ACHN (cell line): ENCODE measurements at regions not wholly inside any gene's neighbourhood (a gene's known extent, or its start where the extent isn't known, plus 50 kb on each side); places are given as distances from the start of the nearest gene placed in this dataset.
"Not testable (repeated sequence)": the region's sequence is repeated elsewhere in the genome, so short reads cannot be mapped to it uniquely, and the experiment has no call there.

ENCODE experiments used
- DNase-seq: peaks from one replicate; pipeline ENCODE4 v3.0.0-alpha.2; 2015
- in situ Hi-C: cut with HindIII; loops from 2 replicates; pipeline ENCODE4 v1.10.0; 2017; ENCODE audit warnings: low sequenced_read_pairs, low pct_ligation_motif_present, low pct_unique_long_range_greater_than_20kb

- in situ Hi-C loops, result no loop called here
- no peak for DNase-seq
These were observed 146.7 kb upstream of the DST start for GRCh38 chr6:56789342-56789741.

GRCh38 chr6:56787209-56787608 is 144.5 kb upstream of the DST start:
- in situ Hi-C loops, result no loop called here
- no peak for DNase-seq

GRCh38 chr6:56786256-56786655 is 143.6 kb upstream of the DST start:
- DNase-seq, result no peak
- in situ Hi-C loops, result no loop called here

- DNase-seq, in situ Hi-C loops: not testable (repeated sequence)
These were observed 142.8 kb upstream of the DST start for GRCh38 chr6:56785536-56785935.

GRCh38 chr6:56780109-56780508 is 137.4 kb upstream of the DST start:
- in situ Hi-C loops, DNase-seq: not testable (repeated sequence)

- in situ Hi-C loops, DNase-seq: not testable (repeated sequence)
These were observed 135.8 kb upstream of the DST start for GRCh38 chr6:56778503-56778902.

GRCh38 chr6:56775498-56776166 is 132.9 kb upstream of the DST start:
- no peak for DNase-seq
- in situ Hi-C loops, result no loop called here

GRCh38 chr6:56772737-56773184 is 130.1 kb upstream of the DST start:
- peak; percentile 72 for DNase-seq
- in situ Hi-C loops, result no loop called here

- in situ Hi-C loops, result no loop called here
- no peak for DNase-seq
These were observed 129.4 kb upstream of the DST start for GRCh38 chr6:56771929-56772607.

GRCh38 chr6:56771189-56771588 is 128.5 kb upstream of the DST start:
- in situ Hi-C loops, result no loop called here
- DNase-seq, result no peak

GRCh38 chr6:56770011-56770520 is 127.4 kb upstream of the DST start:
- in situ Hi-C loops, result no loop called here
- DNase-seq, result no peak

- DNase-seq, result no peak
- in situ Hi-C loops, result no loop called here
These were observed 125.3 kb upstream of the DST start for GRCh38 chr6:56767892-56768531.

- in situ Hi-C loops, result no loop called here
- DNase-seq, result no peak
These were observed 124.7 kb upstream of the DST start for GRCh38 chr6:56767435-56767834.

- in situ Hi-C loops, result no loop called here
- no peak for DNase-seq
These were observed 124.1 kb upstream of the DST start for GRCh38 chr6:56766806-56767178.

GRCh38 chr6:56766139-56766805 is 123.6 kb upstream of the DST start:
- in situ Hi-C loops, result no loop called here
- DNase-seq, result no peak

- DNase-seq, result no peak
- in situ Hi-C loops, result no loop called here
These were observed 122.8 kb upstream of the DST start for GRCh38 chr6:56765494-56765893.

- in situ Hi-C loops, result no loop called here
- peak; percentile 47 for DNase-seq
These were observed 121.4 kb upstream of the DST start for GRCh38 chr6:56764081-56764566.

- in situ Hi-C loops, result no loop called here
- no peak for DNase-seq
These were observed 119.0 kb upstream of the DST start for GRCh38 chr6:56761651-56762050.

GRCh38 chr6:56760842-56761241 is 118.2 kb upstream of the DST start:
- in situ Hi-C loops, result no loop called here
- DNase-seq, result no peak
